Ramos (cell line): ENCODE measurements at regions not wholly inside any gene's neighbourhood (a gene's known extent, or its start where the extent isn't known, plus 50 kb on each side); places are given as distances from the start of the nearest gene placed in this dataset.
"Not testable (repeated sequence)": the region's sequence is repeated elsewhere in the genome, so short reads cannot be mapped to it uniquely, and the experiment has no call there.

Source experiments
- in situ Hi-C: fragments of 300-500 bp; cut with MboI; formaldehyde crosslinking; loops from one replicate; pipeline ENCODE4 v1.14.3; 2022; ENCODE audit warnings: low sequenced_read_pairs; ENCODE audit not compliant: unreplicated experiment

GRCh38 chr12:58728397-58728796 lies 191.9 kb downstream of the LRIG3 start:
- in situ Hi-C loops: no loop called here

GRCh38 chr12:58731096-58731495 lies 189.2 kb downstream of the LRIG3 start:
- in situ Hi-C loops: no loop called here

- in situ Hi-C loops: no loop called here
Measured at GRCh38 chr12:58732894-58733293, 187.4 kb downstream of the LRIG3 start.

- in situ Hi-C loops: no loop called here
Measured at GRCh38 chr12:58741226-58741625, 179.1 kb downstream of the LRIG3 start.

- in situ Hi-C loops: no loop called here
Measured at GRCh38 chr12:58745348-58746125, 174.8 kb downstream of the LRIG3 start.

GRCh38 chr12:58747533-58747932 lies 172.8 kb downstream of the LRIG3 start:
- in situ Hi-C loops: no loop called here

- in situ Hi-C loops: no loop called here
Measured at GRCh38 chr12:58750484-58750883, 169.8 kb downstream of the LRIG3 start.

- in situ Hi-C loops: no loop called here
Measured at GRCh38 chr12:58757422-58757821, 162.9 kb downstream of the LRIG3 start.

- in situ Hi-C loops: not testable (repeated sequence)
Measured at GRCh38 chr12:58759745-58760144, 160.6 kb downstream of the LRIG3 start.

GRCh38 chr12:58761308-58761707 lies 159.0 kb downstream of the LRIG3 start:
- in situ Hi-C loops: no loop called here

GRCh38 chr12:58764100-58764953 lies 156.0 kb downstream of the LRIG3 start:
- in situ Hi-C loops: no loop called here

- in situ Hi-C loops: no loop called here
Measured at GRCh38 chr12:58765076-58765475, 155.2 kb downstream of the LRIG3 start.

- in situ Hi-C loops: no loop called here
Measured at GRCh38 chr12:58765653-58766512, 154.4 kb downstream of the LRIG3 start.

GRCh38 chr12:58766513-58766870 lies 153.8 kb downstream of the LRIG3 start:
- in situ Hi-C loops: no loop called here

GRCh38 chr12:58767496-58767895 lies 152.8 kb downstream of the LRIG3 start:
- in situ Hi-C loops: no loop called here

- in situ Hi-C loops: no loop called here
Measured at GRCh38 chr12:58773986-58774385, 146.3 kb downstream of the LRIG3 start.

GRCh38 chr12:58774731-58775130 lies 145.6 kb downstream of the LRIG3 start:
- in situ Hi-C loops: no loop called here

- in situ Hi-C loops: no loop called here
Measured at GRCh38 chr12:58775396-58775795, 144.9 kb downstream of the LRIG3 start.

- in situ Hi-C loops: no loop called here
Measured at GRCh38 chr12:58776144-58776543, 144.2 kb downstream of the LRIG3 start.

- in situ Hi-C loops: no loop called here
Measured at GRCh38 chr12:58777815-58778214, 142.5 kb downstream of the LRIG3 start.

- in situ Hi-C loops: no loop called here
Measured at GRCh38 chr12:58781609-58782008, 138.7 kb downstream of the LRIG3 start.
